GM12878 (cell line): ENCODE measurements at regions not wholly inside any gene's neighbourhood (a gene's known extent, or its start where the extent isn't known, plus 50 kb on each side); places are given as distances from the start of the nearest gene placed in this dataset.

Experiments used
- ATAC-seq: fragments of 200-7000 bp; cut with Tn5 transposase; 3 replicates; pipeline ENCODE4 v1.9.1; 2020; ENCODE audit warnings: mild to moderate bottlenecking, moderate library complexity
- BruUV-seq: library from RNA; stranded (reverse); fragments of 400-500 nt; replicated peaks from 2 replicates; lab custom pipeline; 2021; lab: Mats Ljungman, UMichigan
- CTCF ChIA-PET: fragments of 300-600 bp; sonication (Branson Sonifier 250); formaldehyde crosslinking; extraction: SDS; loops from one replicate; lab custom pipeline; 2021; ENCODE audit warnings: inconsistent platforms; lab: Yijun Ruan, JAX
- POLR2A ChIA-PET: fragments of 350-600 bp; formaldehyde crosslinking; extraction: SDS; loops from one replicate; lab custom pipeline; 2021; ENCODE audit warnings: inconsistent platforms; lab: Charles Lee
- RAD21 ChIA-PET: fragments of 300-600 bp; sonication (Branson Sonifier 250); formaldehyde crosslinking; loops from one replicate; lab custom pipeline; 2023; ENCODE audit warnings: antibody characterized with exemption; ENCODE audit not compliant: unreplicated experiment; lab: Charles Lee
- SMC1A ChIA-PET: fragments of 300-600 bp; sonication (Branson Sonifier 250); formaldehyde crosslinking; loops from one replicate; lab custom pipeline; 2023; ENCODE audit not compliant: unreplicated experiment, uncharacterized antibody; lab: Charles Lee
- DNase-seq: peaks from one replicate; pipeline ENCODE4 v3.0.0-alpha.2; 2011; ENCODE audit warnings: low read depth, low spot score
- FAIRE-seq: peaks from 3 replicates; lab custom pipeline; 2011; peaks lifted over from hg19 to GRCh38; lab: Jason Lieb, UNC
- H2AFZ ChIP-seq: 2 replicates; pipeline ENCODE4 v1.6.0; 2011; ENCODE audit warnings: low read depth, low read length, control low read depth; ENCODE audit not compliant: control insufficient read depth
- H3K27ac ChIP-seq: 2 replicates; pipeline ENCODE4 v1.5.1; 2011; ENCODE audit warnings: control low read depth; ENCODE audit not compliant: control insufficient read depth, insufficient read depth
- H3K27me3 ChIP-seq, 2 experiments: replicated peaks in 1 of 2; 2 replicates each; pipeline versions ENCODE4 v1.6.0 to v1.6.1; 2011; ENCODE audit warnings: low read length in 1 of 2; ENCODE audit not compliant: control insufficient read depth in 2 of 2, insufficient read depth in 2 of 2
- H3K36me3 ChIP-seq, 2 experiments: 2 replicates each; pipeline ENCODE4 v1.5.1; 2011; ENCODE audit warnings: low read length in 1 of 2; ENCODE audit not compliant: control insufficient read depth in 2 of 2, insufficient read depth in 2 of 2
- H3K4me1 ChIP-seq: 2 replicates; pipeline ENCODE4 v1.6.1; 2011; ENCODE audit warnings: mild to moderate bottlenecking, low read length, moderate library complexity, mixed read lengths; ENCODE audit not compliant: control insufficient read depth, insufficient read depth
- H3K4me2 ChIP-seq: 2 replicates; pipeline ENCODE4 v1.6.0; 2011; ENCODE audit warnings: control low read depth; ENCODE audit not compliant: control insufficient read depth, insufficient read depth
- H3K4me3 ChIP-seq: fragments of 200-600 bp; sonication (generic); 2 replicates; pipeline ENCODE4 v1.5.1; 2016
- H3K79me2 ChIP-seq: 2 replicates; pipeline ENCODE4 v1.6.0; 2011; ENCODE audit warnings: low read length; ENCODE audit not compliant: control insufficient read depth, insufficient read depth
- H3K9ac ChIP-seq: 2 replicates; pipeline ENCODE4 v1.8.0; 2011; ENCODE audit warnings: low read length, control low read depth, mixed read lengths; ENCODE audit not compliant: control insufficient read depth, insufficient read depth
- H3K9me3 ChIP-seq: replicated peaks from 3 replicates; pipeline ENCODE4 v1.5.1; 2011; ENCODE audit warnings: mild to moderate bottlenecking, low read length; ENCODE audit not compliant: control insufficient read depth, insufficient read depth
- H4K20me1 ChIP-seq: 2 replicates; pipeline ENCODE4 v1.6.0; 2011; ENCODE audit not compliant: control insufficient read depth, insufficient read depth
- BMI1 ChIP-seq: fragments of 450-650 bp; IDR thresholded peaks from 2 replicates; pipeline ENCODE4 v1.6.1; 2016; ENCODE audit warnings: mild to moderate bottlenecking, moderate library complexity, borderline replicate concordance
- DPF2 ChIP-seq: fragments of 450-650 bp; IDR thresholded peaks from 2 replicates; pipeline ENCODE4 v1.6.1; 2017; ENCODE audit warnings: mild to moderate bottlenecking
- HCFC1 ChIP-seq: fragments of 150-350 bp; IDR thresholded peaks from 2 replicates; pipeline ENCODE4 v1.6.1; 2014; ENCODE audit warnings: low read length
- MTA3 ChIP-seq: IDR thresholded peaks from 2 replicates; pipeline ENCODE4 v1.6.1; 2012; ENCODE audit warnings: low read length, inconsistent platforms, borderline replicate concordance
- NBN ChIP-seq: fragments of 450-650 bp; IDR thresholded peaks from 2 replicates; pipeline ENCODE4 v1.6.1; 2016
- POLR2AphosphoS2 ChIP-seq: IDR thresholded peaks from 2 replicates; pipeline ENCODE4 v1.6.1; 2011; ENCODE audit warnings: low read depth, mild to moderate bottlenecking, low read length, improper control_type of control experiment, moderate library complexity
- REST ChIP-seq: IDR thresholded peaks from 2 replicates; pipeline ENCODE4 v1.6.1; 2012; ENCODE audit warnings: mild to moderate bottlenecking, low read depth, low read length
- SMAD1 ChIP-seq: fragments of 450-650 bp; IDR thresholded peaks from 2 replicates; pipeline ENCODE4 v1.6.1; 2018; ENCODE audit warnings: mild to moderate bottlenecking, low read depth; ENCODE audit not compliant: partially characterized antibody
- SREBF1 ChIP-seq: IDR thresholded peaks from 2 replicates; pipeline ENCODE4 v1.6.1; 2012; ENCODE audit warnings: mild to moderate bottlenecking, low read length
- ZBTB40 ChIP-seq: fragments of 450-650 bp; IDR thresholded peaks from 2 replicates; pipeline ENCODE4 v1.6.1; 2016; ENCODE audit warnings: mild to moderate bottlenecking, moderate library complexity, borderline replicate concordance
- WGBS: methylation state at CpG from one replicate; pipeline ENCODE4 v1.1.6; 2016; ENCODE audit warnings: low lambda C conversion rate; ENCODE audit not compliant: insufficient replicate concordance, insufficient coverage; ENCODE audit errors: missing lambda C conversion rate; 5-methylcytosine and 5-hydroxymethylcytosine counted together
- in situ Hi-C: fragments of 300-500 bp; cut with MboI; formaldehyde crosslinking; loops from 9 replicates; pipeline ENCODE4 v1.14.3; 2018; ENCODE audit warnings: mixed read lengths
- intact Hi-C: fragments of 100-400 bp; cut with micrococcal nuclease; formaldehyde crosslinking; loops from one replicate; pipeline ENCODE4 v1.14.2; 2022; ENCODE audit not compliant: unreplicated experiment

- ChIA-PET POLR2A (no interaction called here), SMC1A (interaction anchor here (1.2 kb wide), 1 partner anchor 35 kb away, joined by 3 read pairs; no protein-coding TSS in a partner anchor), RAD21 (no interaction called here), CTCF (no interaction called here)
- Histone ChIP-seq H3K27me3 (no peaks in the 10 kb centered on the region), H3K4me3 (no peak overlapping the region), H3K36me3 (no peaks in the 10 kb centered on the region), H3K4me1 (no peaks in the 10 kb centered on the region), H4K20me1 (no peaks in the 10 kb centered on the region), H3K9ac (no peak overlapping the region), H3K4me2 (no peak overlapping the region), H2AFZ (no peak overlapping the region), H3K9me3 (no peaks in the 10 kb centered on the region), H3K79me2 (no peaks in the 10 kb centered on the region), H3K27ac (no peak overlapping the region)
- DNase-seq (no peak), ATAC-seq (no peak), FAIRE-seq (no peak)
- 0% methylated on average over 1 of the region's 1 CpG for WGBS
- intact Hi-C loops (no loop called here), in situ Hi-C loops (no loop called here)
- TF ChIP-seq HCFC1 (no peak), POLR2AphosphoS2 (no peak), REST (no peak), ZBTB40 (no peak), DPF2 (no peak), MTA3 (no peak), SREBF1 (no peak), BMI1 (no peak), SMAD1 (no peak), NBN (no peak)
- BruUV-seq, result no TSS peak
These were observed 366.7 kb downstream of the GABRG2 start for GRCh38 chr5:162434281-162434680.
